PC-9 (cell line): ENCODE measurements at regions not wholly inside any gene's neighbourhood (a gene's known extent, or its start where the extent isn't known, plus 50 kb on each side); places are given as distances from the start of the nearest gene placed in this dataset.

Experiments used
- BruUV-seq: library from RNA; stranded (reverse); fragments of 400-500 nt; replicated peaks from 2 replicates; lab custom pipeline; 2021; lab: Mats Ljungman, UMichigan
- CTCF ChIA-PET: fragments of 300-600 bp; sonication (Branson Sonifier 250); formaldehyde crosslinking; loops from one replicate; lab custom pipeline; 2022; ENCODE audit warnings: antibody characterized with exemption; lab: Charles Lee
- POLR2A ChIA-PET: fragments of 300-600 bp; sonication (Branson Sonifier 250); formaldehyde crosslinking; loops from one replicate; lab custom pipeline; 2022; ENCODE audit warnings: antibody characterized with exemption; ENCODE audit not compliant: unreplicated experiment; lab: Charles Lee
- DNase-seq, 2 experiments: peaks; one replicate each; pipeline versions ENCODE4 v3.0.0 to v3.0.0-alpha.2; 2015 to 2022; ENCODE audit warnings: mixed read lengths in 1 of 2
- H2AFZ ChIP-seq: fragments of 200-600 bp; sonication (generic); 2 replicates; pipeline ENCODE4 v1.8.1; 2017; ENCODE audit warnings: antibody characterized with exemption
- H3F3A ChIP-seq: fragments of 200-600 bp; sonication (generic); 2 replicates; pipeline ENCODE4 v1.8.1; 2017; ENCODE audit warnings: antibody characterized with exemption, mild to moderate bottlenecking, low read depth; ENCODE audit not compliant: insufficient read depth
- H3K27ac ChIP-seq: fragments of 200-600 bp; sonication (generic); 2 replicates; pipeline ENCODE4 v1.6.1; 2016; ENCODE audit warnings: mixed run types
- H3K27me3 ChIP-seq: fragments of 200-600 bp; sonication (generic); 2 replicates; pipeline ENCODE4 v1.6.1; 2016; ENCODE audit warnings: low read depth, mixed run types; ENCODE audit not compliant: insufficient read depth
- H3K36me3 ChIP-seq: fragments of 200-600 bp; sonication (generic); 2 replicates; pipeline ENCODE4 v1.6.1; 2016; ENCODE audit warnings: low read depth, mixed run types
- H3K4me1 ChIP-seq: fragments of 200-600 bp; sonication (generic); replicated peaks from 2 replicates; pipeline ENCODE4 v1.6.1; 2016; ENCODE audit warnings: mixed run types; ENCODE audit not compliant: insufficient read depth
- H3K4me2 ChIP-seq: fragments of 200-600 bp; sonication (generic); 2 replicates; pipeline ENCODE4 v1.6.1; 2017; ENCODE audit warnings: mixed run types
- H3K4me3 ChIP-seq: fragments of 200-600 bp; sonication (generic); 2 replicates; pipeline ENCODE4 v1.6.1; 2016; ENCODE audit warnings: mixed run types
- H3K79me2 ChIP-seq: fragments of 200-600 bp; sonication (generic); 2 replicates; pipeline ENCODE4 v1.6.1; 2017; ENCODE audit warnings: low read depth, mixed run types
- H3K9me2 ChIP-seq: fragments of 200-600 bp; sonication (generic); 2 replicates; pipeline ENCODE4 v1.8.1; 2017; ENCODE audit warnings: mild to moderate bottlenecking; ENCODE audit not compliant: insufficient read depth
- H3K9me3 ChIP-seq: fragments of 200-600 bp; sonication (generic); 2 replicates; pipeline ENCODE4 v1.8.1; 2016; ENCODE audit warnings: low read depth; ENCODE audit not compliant: insufficient read depth
- H4K20me1 ChIP-seq: fragments of 200-600 bp; sonication (generic); 2 replicates; pipeline ENCODE4 v1.8.1; 2017; ENCODE audit not compliant: insufficient read depth
- EZH2 ChIP-seq: fragments of 200-600 bp; sonication (generic); IDR thresholded peaks from 2 replicates; pipeline ENCODE4 v1.8.0; 2017; ENCODE audit warnings: antibody characterized with exemption, low read depth
- intact Hi-C: fragments of 100-400 bp; cut with micrococcal nuclease; formaldehyde crosslinking; loops from one replicate; pipeline ENCODE4 v1.10.0; 2022; ENCODE audit not compliant: unreplicated experiment
- TF ChIP-seq, protein P1 (sequence below): fragments of 200-600 bp; sonication (generic); conservative IDR thresholded peaks from 2 replicates; pipeline ENCODE4 v1.6.1; 2017; ENCODE audit warnings: mixed run types, antibody characterized with exemption, mild to moderate bottlenecking, moderate library complexity

DNA sequence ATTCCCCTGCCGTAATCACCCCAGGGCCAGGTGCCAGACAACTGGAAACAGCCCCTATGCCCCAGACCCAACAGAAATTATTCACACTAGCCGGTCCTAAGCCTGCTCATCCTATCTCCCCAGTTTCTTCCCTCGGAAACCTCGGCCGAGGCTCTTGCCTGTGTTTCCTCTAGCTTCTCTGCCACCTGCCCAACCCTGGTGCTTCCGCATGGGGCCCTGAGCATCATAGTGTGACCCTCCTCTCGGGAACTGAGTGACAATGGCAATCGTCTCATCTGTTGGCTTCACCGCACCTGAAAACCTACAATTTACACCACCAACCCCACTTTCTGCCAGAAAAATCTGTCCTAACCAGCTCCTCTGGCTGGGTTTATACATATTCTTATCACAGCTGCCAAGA, 257.3 kb downstream of the SOD2 start:
- no peaks in the 10 kb centered on the region for H3K9me2 ChIP-seq
- BruUV-seq: no TSS peak
- H3K4me3 ChIP-seq: no peak overlapping the region
- CTCF ChIA-PET: no interaction called here
- no peak overlapping the region for H3K27ac ChIP-seq
- H3K36me3 ChIP-seq: no peaks in the 10 kb centered on the region
- no peaks in the 10 kb centered on the region for H3K79me2 ChIP-seq
- H4K20me1 ChIP-seq: no peaks in the 10 kb centered on the region
- peaks cover 50% of the 10 kb centered on the region for H3K27me3 ChIP-seq
- no peaks in the 10 kb centered on the region for H3F3A ChIP-seq
- intact Hi-C loops: no loop called here
- no peak for TF ChIP-seq EZH2
- no peaks in the 10 kb centered on the region for H3K9me3 ChIP-seq
- no peak overlapping the region for H3K4me2 ChIP-seq
- no peak for DNase-seq
- H2AFZ ChIP-seq: no peak overlapping the region
- POLR2A ChIA-PET: no interaction called here
- H3K4me1 ChIP-seq: no peaks in the 10 kb centered on the region

DNA sequence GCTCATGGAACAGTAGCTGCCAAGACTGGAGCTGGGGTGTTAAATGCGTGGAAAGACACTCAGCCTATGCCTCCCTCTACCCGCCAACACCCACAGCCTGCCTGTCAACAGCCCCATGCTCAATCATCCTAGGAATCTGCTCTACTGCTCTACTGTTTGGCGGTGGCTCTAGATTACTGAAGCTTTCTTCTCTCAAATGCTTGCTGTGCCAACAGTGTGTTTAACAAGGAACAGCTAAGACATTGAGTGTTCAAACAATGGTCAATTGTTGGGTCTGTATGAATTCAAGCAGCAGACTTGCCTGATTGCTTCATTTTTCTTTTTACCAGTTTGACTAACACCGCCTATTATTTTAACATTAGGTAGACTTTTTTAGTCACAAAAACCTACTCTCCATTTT, 258.6 kb downstream of the SOD2 start:
- no TSS peak for BruUV-seq
- H3K36me3 ChIP-seq: no peaks in the 10 kb centered on the region
- H3K27ac ChIP-seq: no peak overlapping the region
- H3K9me3 ChIP-seq: no peaks in the 10 kb centered on the region
- ChIA-PET CTCF (no interaction called here), POLR2A (no interaction called here)
- no peaks in the 10 kb centered on the region for H3K79me2 ChIP-seq
- H3K9me2 ChIP-seq: no peaks in the 10 kb centered on the region
- no peaks in the 10 kb centered on the region for H3F3A ChIP-seq
- DNase-seq: no peak
- peaks cover 38% of the 10 kb centered on the region for H3K27me3 ChIP-seq
- no peaks in the 10 kb centered on the region for H4K20me1 ChIP-seq
- H2AFZ ChIP-seq: no peak overlapping the region
- H3K4me1 ChIP-seq: no peaks in the 10 kb centered on the region
- intact Hi-C loops: no loop called here
- H3K4me2 ChIP-seq: no peak overlapping the region
- no peak overlapping the region for H3K4me3 ChIP-seq
- TF ChIP-seq, protein P1, sequence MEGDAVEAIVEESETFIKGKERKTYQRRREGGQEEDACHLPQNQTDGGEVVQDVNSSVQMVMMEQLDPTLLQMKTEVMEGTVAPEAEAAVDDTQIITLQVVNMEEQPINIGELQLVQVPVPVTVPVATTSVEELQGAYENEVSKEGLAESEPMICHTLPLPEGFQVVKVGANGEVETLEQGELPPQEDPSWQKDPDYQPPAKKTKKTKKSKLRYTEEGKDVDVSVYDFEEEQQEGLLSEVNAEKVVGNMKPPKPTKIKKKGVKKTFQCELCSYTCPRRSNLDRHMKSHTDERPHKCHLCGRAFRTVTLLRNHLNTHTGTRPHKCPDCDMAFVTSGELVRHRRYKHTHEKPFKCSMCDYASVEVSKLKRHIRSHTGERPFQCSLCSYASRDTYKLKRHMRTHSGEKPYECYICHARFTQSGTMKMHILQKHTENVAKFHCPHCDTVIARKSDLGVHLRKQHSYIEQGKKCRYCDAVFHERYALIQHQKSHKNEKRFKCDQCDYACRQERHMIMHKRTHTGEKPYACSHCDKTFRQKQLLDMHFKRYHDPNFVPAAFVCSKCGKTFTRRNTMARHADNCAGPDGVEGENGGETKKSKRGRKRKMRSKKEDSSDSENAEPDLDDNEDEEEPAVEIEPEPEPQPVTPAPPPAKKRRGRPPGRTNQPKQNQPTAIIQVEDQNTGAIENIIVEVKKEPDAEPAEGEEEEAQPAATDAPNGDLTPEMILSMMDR: no peak
- no peak for TF ChIP-seq EZH2

DNA sequence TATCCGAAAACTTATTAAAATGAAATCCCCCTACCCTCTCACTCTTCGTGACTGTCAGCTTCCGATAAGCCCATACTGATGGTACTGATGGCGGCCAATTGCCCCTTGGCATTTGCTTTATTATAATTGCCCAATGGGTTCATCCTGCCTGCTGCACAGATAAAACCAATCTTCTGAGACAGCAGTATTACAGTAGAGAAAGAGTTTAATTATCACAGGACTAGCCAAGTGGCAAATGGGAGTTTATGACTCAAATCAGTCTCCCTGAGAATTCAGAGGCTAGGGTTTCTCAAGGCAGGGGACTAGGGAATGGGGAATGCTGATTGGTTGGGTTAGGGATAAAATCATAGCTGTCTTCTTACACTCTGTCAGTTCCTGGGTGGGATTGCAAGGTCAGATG, 259.5 kb downstream of the SOD2 start:
- H3K27ac ChIP-seq: no peak overlapping the region
- BruUV-seq: no TSS peak
- H3K27me3 ChIP-seq: peaks cover 34% of the 10 kb centered on the region
- POLR2A ChIA-PET: no interaction called here
- H2AFZ ChIP-seq: no peak overlapping the region
- no peaks in the 10 kb centered on the region for H3K36me3 ChIP-seq
- H3K4me3 ChIP-seq: no peak overlapping the region
- no peaks in the 10 kb centered on the region for H3F3A ChIP-seq
- H3K79me2 ChIP-seq: no peaks in the 10 kb centered on the region
- no peak overlapping the region for H3K4me2 ChIP-seq
- H3K9me2 ChIP-seq: no peaks in the 10 kb centered on the region
- no peak for DNase-seq
- H3K9me3 ChIP-seq: no peaks in the 10 kb centered on the region
- no peak for TF ChIP-seq EZH2
- TF ChIP-seq, protein P1: no peak
- no peaks in the 10 kb centered on the region for H4K20me1 ChIP-seq
- intact Hi-C loops: no loop called here
- CTCF ChIA-PET: no interaction called here
- H3K4me1 ChIP-seq: no peaks in the 10 kb centered on the region

DNA sequence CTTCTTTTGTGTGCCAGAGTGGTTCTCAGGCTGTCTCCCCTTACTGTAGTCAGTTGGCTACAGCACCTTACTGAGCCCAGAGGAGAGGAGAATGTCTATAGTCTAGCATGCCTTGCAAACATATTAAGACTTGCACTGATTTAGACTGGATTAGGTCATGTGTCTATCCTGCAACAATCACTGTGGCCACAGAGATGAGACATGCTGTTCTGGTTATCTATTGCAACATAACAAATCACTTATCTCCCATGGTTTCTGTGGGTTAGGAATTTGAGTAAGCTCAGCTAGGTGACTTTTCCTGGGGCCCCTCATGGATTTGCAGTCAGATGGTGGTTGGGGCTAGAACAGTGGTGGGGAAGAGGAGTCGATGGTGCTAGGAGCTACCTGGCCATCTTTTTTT, 261.3 kb downstream of the SOD2 start:
- BruUV-seq: no TSS peak
- POLR2A ChIA-PET: no interaction called here
- no peaks in the 10 kb centered on the region for H3K79me2 ChIP-seq
- H3K4me3 ChIP-seq: no peak overlapping the region
- H3K27me3 ChIP-seq: peaks cover 17% of the 10 kb centered on the region
- H3K9me2 ChIP-seq: no peaks in the 10 kb centered on the region
- no peaks in the 10 kb centered on the region for H3K36me3 ChIP-seq
- intact Hi-C loops: no loop called here
- no peak overlapping the region for H3K27ac ChIP-seq
- no peaks in the 10 kb centered on the region for H3K9me3 ChIP-seq
- TF ChIP-seq, protein P1: no peak
- no peak for TF ChIP-seq EZH2
- no peaks in the 10 kb centered on the region for H3F3A ChIP-seq
- no peak overlapping the region for H3K4me2 ChIP-seq
- CTCF ChIA-PET: no interaction called here
- H3K4me1 ChIP-seq: no peaks in the 10 kb centered on the region
- no peak overlapping the region for H2AFZ ChIP-seq
- no peak for DNase-seq
- H4K20me1 ChIP-seq: no peaks in the 10 kb centered on the region
